ENCODE measurements at regions not wholly inside any gene's neighbourhood (a gene's known extent, or its start where the extent isn't known, plus 50 kb on each side); places are given as distances from the start of the nearest gene placed in this dataset.

DNA sequence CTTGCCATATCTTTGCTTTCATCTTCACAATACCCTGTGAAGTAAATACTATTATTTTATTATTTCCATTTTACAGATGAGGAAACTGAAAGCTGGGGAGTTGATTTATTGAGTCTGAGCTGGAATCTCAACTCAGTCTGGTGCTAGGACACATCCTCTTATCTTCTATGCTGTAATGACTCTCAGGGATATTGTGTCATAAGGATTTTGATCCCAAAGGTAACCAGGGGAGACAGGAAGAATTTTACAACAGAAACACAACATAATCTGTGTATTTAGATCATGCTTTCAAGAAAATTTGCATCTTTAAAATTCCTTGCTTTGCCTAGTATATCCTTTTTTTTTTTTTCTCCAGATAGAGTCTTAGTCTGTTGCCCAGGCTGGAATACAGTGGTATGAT, 123.3 kb upstream of the BTG1 start:
- no peaks in the 10 kb centered on the region for H3K27me3 ChIP-seq (ENCODE audit: control insufficient read depth in 1 of 2, insufficient read depth in 2 of 2, low read length in 2 of 2)
- no peak overlapping the region for H3K27ac ChIP-seq (ENCODE audit: low read depth in 2 of 2, low read length in 1 of 2)
- H3K4me1 ChIP-seq (ENCODE audit: control insufficient read depth in 2 of 2, insufficient read depth in 2 of 2, low read length in 1 of 2), result peaks cover 0 to 4% of the 10 kb centered on the region in 2 donors
- no peaks in the 10 kb centered on the region for H3K9me3 ChIP-seq (ENCODE audit: control insufficient read depth in 2 of 2, insufficient read depth in 1 of 2, low read depth in 1 of 2, low read length in 1 of 2)
- no peaks in the 10 kb centered on the region for H3K36me3 ChIP-seq (ENCODE audit: control insufficient read depth in 2 of 2, insufficient read depth in 2 of 2, low read length in 1 of 2)
- H3K4me3 ChIP-seq (ENCODE audit: low read depth in 1 of 2, low read length in 2 of 2), result no peak overlapping the region

- H3K4me3 ChIP-seq (ENCODE audit: low read depth in 1 of 2, low read length in 2 of 2), result no peak overlapping the region
- no peaks in the 10 kb centered on the region for H3K9me3 ChIP-seq (ENCODE audit: control insufficient read depth in 2 of 2, insufficient read depth in 1 of 2, low read depth in 1 of 2, low read length in 1 of 2)
- H3K4me1 ChIP-seq (ENCODE audit: control insufficient read depth in 2 of 2, insufficient read depth in 2 of 2, low read length in 1 of 2), result no peaks in the 10 kb centered on the region
- no peaks in the 10 kb centered on the region for H3K27me3 ChIP-seq (ENCODE audit: control insufficient read depth in 1 of 2, insufficient read depth in 2 of 2, low read length in 2 of 2)
- WGBS, 2 donors, result 95 to 96% methylated on average over 2 of the region's 2 CpGs
- H3K27ac ChIP-seq (ENCODE audit: low read depth in 2 of 2, low read length in 1 of 2), result no peak overlapping the region
- H3K36me3 ChIP-seq (ENCODE audit: control insufficient read depth in 2 of 2, insufficient read depth in 2 of 2, low read length in 1 of 2), result no peaks in the 10 kb centered on the region
Observed at GRCh38 chr12:92261692-92262091, 116.0 kb upstream of the BTG1 start.

DNA sequence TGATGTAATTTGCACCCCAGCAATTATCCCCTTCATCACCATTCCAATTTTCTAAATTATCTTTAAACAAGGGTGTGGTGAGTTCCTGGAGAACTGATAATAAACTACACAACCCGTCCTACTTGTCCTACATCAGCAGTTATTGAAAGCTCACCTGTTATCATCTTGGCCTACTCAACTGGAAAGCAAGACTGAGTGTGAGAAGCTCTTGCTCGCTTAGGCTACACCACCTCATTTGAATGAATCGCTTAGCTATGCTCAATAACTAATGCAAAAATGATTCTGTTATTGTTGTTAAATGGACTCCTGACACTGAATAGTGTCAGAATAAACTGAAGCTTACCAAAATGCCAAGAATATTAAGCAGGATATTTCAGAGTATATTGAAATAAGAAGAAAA, 115.4 kb upstream of the BTG1 start:
- Histone ChIP-seq H3K27me3 (ENCODE audit: control insufficient read depth in 1 of 2, insufficient read depth in 2 of 2, low read length in 2 of 2) (no peaks in the 10 kb centered on the region), H3K27ac (ENCODE audit: low read depth in 2 of 2, low read length in 1 of 2) (no peak overlapping the region), H3K4me1 (ENCODE audit: control insufficient read depth in 2 of 2, insufficient read depth in 2 of 2, low read length in 1 of 2) (no peaks in the 10 kb centered on the region), H3K4me3 (ENCODE audit: low read depth in 1 of 2, low read length in 2 of 2) (no peak overlapping the region), H3K9me3 (ENCODE audit: control insufficient read depth in 2 of 2, insufficient read depth in 1 of 2, low read depth in 1 of 2, low read length in 1 of 2) (no peaks in the 10 kb centered on the region), H3K36me3 (ENCODE audit: control insufficient read depth in 2 of 2, insufficient read depth in 2 of 2, low read length in 1 of 2) (no peaks in the 10 kb centered on the region)
- 78 to 87% methylated on average over 3 of the region's 3 CpGs for WGBS, 2 donors

DNA sequence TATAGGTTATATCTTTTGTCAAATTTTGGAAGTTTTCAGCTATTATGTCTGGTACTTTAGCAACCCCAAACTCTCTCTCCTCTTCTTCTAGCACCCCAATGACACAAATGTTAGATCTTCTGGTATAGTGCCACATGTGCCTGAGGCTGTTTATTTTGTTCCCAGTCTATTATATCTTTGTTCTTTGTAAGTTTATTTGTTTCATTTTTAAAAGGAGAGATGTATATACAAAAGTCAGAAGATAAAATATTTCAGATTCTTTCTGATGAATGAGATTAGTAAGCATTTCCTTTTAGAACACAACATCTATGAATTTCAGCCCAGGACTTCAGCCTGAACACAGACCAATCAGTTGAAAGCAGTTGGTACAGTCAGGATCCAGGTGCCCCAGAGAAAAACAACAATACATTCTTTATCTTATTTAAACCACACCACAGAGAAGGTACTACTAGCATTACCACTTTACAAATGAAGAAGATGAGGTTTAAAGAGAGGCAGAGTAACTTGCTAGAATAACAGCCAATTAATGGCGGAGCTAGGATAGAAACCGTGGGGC, 114.1 kb upstream of the BTG1 start:
- no peak overlapping the region for H3K27ac ChIP-seq (ENCODE audit: low read depth in 2 of 2, low read length in 1 of 2)
- no peaks in the 10 kb centered on the region for H3K27me3 ChIP-seq (ENCODE audit: control insufficient read depth in 1 of 2, insufficient read depth in 2 of 2, low read length in 2 of 2)
- 94 to 96% methylated on average over 2 of the region's 2 CpGs for WGBS, 2 donors
- no peaks in the 10 kb centered on the region for H3K4me1 ChIP-seq (ENCODE audit: control insufficient read depth in 2 of 2, insufficient read depth in 2 of 2, low read length in 1 of 2)
- H3K36me3 ChIP-seq (ENCODE audit: control insufficient read depth in 2 of 2, insufficient read depth in 2 of 2, low read length in 1 of 2), result no peaks in the 10 kb centered on the region
- no peaks in the 10 kb centered on the region for H3K9me3 ChIP-seq (ENCODE audit: control insufficient read depth in 2 of 2, insufficient read depth in 1 of 2, low read depth in 1 of 2, low read length in 1 of 2)
- H3K4me3 ChIP-seq (ENCODE audit: low read depth in 1 of 2, low read length in 2 of 2), result no peak overlapping the region

- 90 to 96% methylated on average over 1 of the region's 1 CpG for WGBS, 2 donors
- no peaks in the 10 kb centered on the region for H3K36me3 ChIP-seq (ENCODE audit: control insufficient read depth in 2 of 2, insufficient read depth in 2 of 2, low read length in 1 of 2)
- no peaks in the 10 kb centered on the region for H3K4me1 ChIP-seq (ENCODE audit: control insufficient read depth in 2 of 2, insufficient read depth in 2 of 2, low read length in 1 of 2)
- H3K27ac ChIP-seq (ENCODE audit: low read depth in 2 of 2, low read length in 1 of 2), result no peak overlapping the region
- H3K27me3 ChIP-seq (ENCODE audit: control insufficient read depth in 1 of 2, insufficient read depth in 2 of 2, low read length in 2 of 2), result no peaks in the 10 kb centered on the region
- H3K9me3 ChIP-seq (ENCODE audit: control insufficient read depth in 2 of 2, insufficient read depth in 1 of 2, low read depth in 1 of 2, low read length in 1 of 2), result no peaks in the 10 kb centered on the region
- H3K4me3 ChIP-seq (ENCODE audit: low read depth in 1 of 2, low read length in 2 of 2), result no peak overlapping the region
Observed at GRCh38 chr12:92259291-92259690, 113.6 kb upstream of the BTG1 start.

- no peaks in the 10 kb centered on the region for H3K36me3 ChIP-seq (ENCODE audit: control insufficient read depth in 2 of 2, insufficient read depth in 2 of 2, low read length in 1 of 2)
- no peaks in the 10 kb centered on the region for H3K27me3 ChIP-seq (ENCODE audit: control insufficient read depth in 1 of 2, insufficient read depth in 2 of 2, low read length in 2 of 2)
- no peak overlapping the region for H3K27ac ChIP-seq (ENCODE audit: low read depth in 2 of 2, low read length in 1 of 2)
- no peaks in the 10 kb centered on the region for H3K4me1 ChIP-seq (ENCODE audit: control insufficient read depth in 2 of 2, insufficient read depth in 2 of 2, low read length in 1 of 2)
- H3K4me3 ChIP-seq (ENCODE audit: low read depth in 1 of 2, low read length in 2 of 2), result no peak overlapping the region
- H3K9me3 ChIP-seq (ENCODE audit: control insufficient read depth in 2 of 2, insufficient read depth in 1 of 2, low read depth in 1 of 2, low read length in 1 of 2), result no peaks in the 10 kb centered on the region
Observed at GRCh38 chr12:92257261-92257660, 111.6 kb upstream of the BTG1 start.

- Histone ChIP-seq H3K9me3 (ENCODE audit: control insufficient read depth in 2 of 2, insufficient read depth in 1 of 2, low read depth in 1 of 2, low read length in 1 of 2) (no peaks in the 10 kb centered on the region), H3K4me3 (ENCODE audit: low read depth in 1 of 2, low read length in 2 of 2) (no peak overlapping the region), H3K27me3 (ENCODE audit: control insufficient read depth in 1 of 2, insufficient read depth in 2 of 2, low read length in 2 of 2) (no peaks in the 10 kb centered on the region), H3K4me1 (ENCODE audit: control insufficient read depth in 2 of 2, insufficient read depth in 2 of 2, low read length in 1 of 2) (no peaks in the 10 kb centered on the region), H3K36me3 (ENCODE audit: control insufficient read depth in 2 of 2, insufficient read depth in 2 of 2, low read length in 1 of 2) (no peaks in the 10 kb centered on the region), H3K27ac (ENCODE audit: low read depth in 2 of 2, low read length in 1 of 2) (no peak overlapping the region)
Observed at GRCh38 chr12:92255741-92256140, 110.1 kb upstream of the BTG1 start.

DNA sequence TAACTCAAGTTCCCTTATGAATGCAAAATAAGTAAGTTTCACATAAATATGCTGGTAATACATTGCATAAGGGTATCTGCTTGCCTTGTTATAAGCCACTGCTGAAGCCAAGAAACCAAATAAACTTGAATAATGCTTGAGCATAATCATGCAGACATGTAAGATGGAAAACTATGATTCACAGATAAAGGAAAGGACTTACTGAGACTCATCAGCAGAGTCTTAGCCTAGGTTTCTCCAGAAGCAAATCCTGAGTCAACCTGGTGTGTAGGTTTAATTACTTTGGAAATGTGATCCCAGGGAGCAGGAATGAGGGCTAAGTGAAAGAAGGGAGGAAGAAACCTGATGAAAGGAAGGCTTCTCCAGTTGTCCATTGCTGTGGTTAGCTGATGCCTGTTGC, 107.7 kb upstream of the BTG1 start:
- Histone ChIP-seq H3K4me1 (ENCODE audit: control insufficient read depth in 2 of 2, insufficient read depth in 2 of 2, low read length in 1 of 2) (no peaks in the 10 kb centered on the region), H3K27ac (ENCODE audit: low read depth in 2 of 2, low read length in 1 of 2) (no peak overlapping the region), H3K27me3 (ENCODE audit: control insufficient read depth in 1 of 2, insufficient read depth in 2 of 2, low read length in 2 of 2) (no peaks in the 10 kb centered on the region), H3K36me3 (ENCODE audit: control insufficient read depth in 2 of 2, insufficient read depth in 2 of 2, low read length in 1 of 2) (no peaks in the 10 kb centered on the region), H3K9me3 (ENCODE audit: control insufficient read depth in 2 of 2, insufficient read depth in 1 of 2, low read depth in 1 of 2, low read length in 1 of 2) (no peaks in the 10 kb centered on the region), H3K4me3 (ENCODE audit: low read depth in 1 of 2, low read length in 2 of 2) (no peak overlapping the region)

DNA sequence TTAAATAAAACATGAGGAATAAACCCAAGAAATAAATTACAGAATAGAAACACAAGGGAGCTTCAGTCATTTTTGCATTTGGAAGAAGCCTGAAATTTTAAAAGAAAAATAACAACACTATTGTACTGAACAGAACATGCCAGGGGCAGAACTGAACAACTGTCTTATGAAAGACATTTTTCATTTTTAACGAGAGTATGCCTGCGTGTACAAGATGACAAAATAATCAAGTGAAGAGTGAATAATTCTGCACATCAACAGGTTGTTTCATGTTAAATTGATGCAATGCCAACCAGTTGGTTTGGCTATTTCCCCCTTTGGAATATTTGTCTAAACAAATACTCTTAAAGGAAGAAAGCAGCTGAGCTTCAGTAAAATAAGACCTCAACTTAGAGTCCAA, 103.3 kb upstream of the BTG1 start:
- Histone ChIP-seq H3K9me3 (ENCODE audit: control insufficient read depth in 2 of 2, insufficient read depth in 1 of 2, low read depth in 1 of 2, low read length in 1 of 2) (no peaks in the 10 kb centered on the region), H3K4me3 (ENCODE audit: low read depth in 1 of 2, low read length in 2 of 2) (no peak overlapping the region), H3K27me3 (ENCODE audit: control insufficient read depth in 1 of 2, insufficient read depth in 2 of 2, low read length in 2 of 2) (no peaks in the 10 kb centered on the region), H3K4me1 (ENCODE audit: control insufficient read depth in 2 of 2, insufficient read depth in 2 of 2, low read length in 1 of 2) (no peaks in the 10 kb centered on the region), H3K27ac (ENCODE audit: low read depth in 2 of 2, low read length in 1 of 2) (no peak overlapping the region), H3K36me3 (ENCODE audit: control insufficient read depth in 2 of 2, insufficient read depth in 2 of 2, low read length in 1 of 2) (no peaks in the 10 kb centered on the region)
- WGBS, 2 donors, result 44 to 59% methylated on average over 2 of the region's 2 CpGs

DNA sequence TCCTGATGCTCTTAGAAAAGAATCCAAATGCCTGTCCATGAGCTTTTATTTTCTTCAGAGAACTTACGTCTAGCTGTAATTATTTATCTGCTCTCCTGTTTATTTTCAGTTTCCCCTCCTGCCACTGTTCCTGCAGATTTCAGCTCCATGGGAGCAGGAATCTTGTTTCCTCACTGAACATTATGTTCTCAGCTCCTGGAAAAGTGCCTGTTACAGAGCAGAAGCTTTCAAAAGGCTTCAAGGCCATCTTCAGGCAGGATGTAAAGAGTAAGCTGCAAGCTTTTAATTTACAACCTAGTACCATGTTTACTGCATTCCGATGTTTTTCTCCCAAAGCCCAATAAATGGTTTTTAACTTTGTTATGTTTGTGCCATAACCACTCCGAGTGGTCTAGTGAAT, 98.4 kb upstream of the BTG1 start:
- H3K4me3 ChIP-seq (ENCODE audit: low read depth in 1 of 2, low read length in 2 of 2), result no peak overlapping the region
- no peak overlapping the region for H3K27ac ChIP-seq (ENCODE audit: low read depth in 2 of 2, low read length in 1 of 2)
- H3K4me1 ChIP-seq (ENCODE audit: control insufficient read depth in 2 of 2, insufficient read depth in 2 of 2, low read length in 1 of 2), result no peaks in the 10 kb centered on the region
- no peaks in the 10 kb centered on the region for H3K36me3 ChIP-seq (ENCODE audit: control insufficient read depth in 2 of 2, insufficient read depth in 2 of 2, low read length in 1 of 2)
- 53 to 61% methylated on average over 3 of the region's 3 CpGs for WGBS, 2 donors
- no peaks in the 10 kb centered on the region for H3K27me3 ChIP-seq (ENCODE audit: control insufficient read depth in 1 of 2, insufficient read depth in 2 of 2, low read length in 2 of 2)
- no peaks in the 10 kb centered on the region for H3K9me3 ChIP-seq (ENCODE audit: control insufficient read depth in 2 of 2, insufficient read depth in 1 of 2, low read depth in 1 of 2, low read length in 1 of 2)
